NCI-H187 treated with DMSO at 0.1 percent for 48 hours (cell line): ENCODE measurements at regions not wholly inside any gene's neighbourhood (a gene's known extent, or its start where the extent isn't known, plus 50 kb on each side); places are given as distances from the start of the nearest gene placed in this dataset.

ENCODE experiments used
- DNase-seq: peaks from one replicate; lab custom pipeline; 2025; lab: John Stamatoyannopoulos, UW

DNA sequence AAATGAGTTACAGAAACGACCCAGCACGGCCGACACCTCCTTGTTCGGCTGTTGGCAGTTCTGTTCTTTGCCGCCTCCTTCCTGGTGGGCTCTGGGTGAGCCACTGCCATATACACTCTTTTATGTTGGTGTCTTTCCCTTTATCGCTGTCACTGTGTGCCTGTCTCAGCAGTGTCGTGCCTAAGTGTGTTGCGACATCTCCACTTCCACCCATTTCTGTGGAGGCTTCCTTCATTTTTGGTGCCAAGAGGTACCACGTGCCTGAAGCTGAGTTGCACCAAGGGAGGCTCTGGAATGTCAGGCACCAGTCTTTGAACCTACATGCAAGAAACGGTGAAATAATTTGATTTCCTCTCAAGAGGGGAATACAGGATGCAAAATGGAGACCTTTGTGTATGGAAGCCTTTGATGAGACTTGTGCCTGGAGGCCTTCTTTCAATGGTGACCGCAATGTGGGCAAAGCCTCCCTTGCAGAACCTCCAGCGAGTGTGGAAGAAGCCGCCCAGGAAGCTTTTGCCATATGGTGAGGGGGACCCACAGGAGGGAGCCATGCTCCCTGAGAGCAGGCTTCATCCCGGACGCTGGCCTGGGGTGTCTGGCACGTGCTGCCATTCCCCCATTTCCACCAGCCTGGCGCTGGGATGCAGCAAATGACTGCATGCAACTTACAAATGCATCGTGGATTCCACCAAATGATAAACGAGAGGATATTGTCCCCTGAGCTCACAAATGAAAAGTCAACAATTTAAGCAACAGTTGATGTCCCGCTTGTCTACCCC lies 136.2 kb downstream of the TEX29 start:
- DNase-seq: no peak

DNA sequence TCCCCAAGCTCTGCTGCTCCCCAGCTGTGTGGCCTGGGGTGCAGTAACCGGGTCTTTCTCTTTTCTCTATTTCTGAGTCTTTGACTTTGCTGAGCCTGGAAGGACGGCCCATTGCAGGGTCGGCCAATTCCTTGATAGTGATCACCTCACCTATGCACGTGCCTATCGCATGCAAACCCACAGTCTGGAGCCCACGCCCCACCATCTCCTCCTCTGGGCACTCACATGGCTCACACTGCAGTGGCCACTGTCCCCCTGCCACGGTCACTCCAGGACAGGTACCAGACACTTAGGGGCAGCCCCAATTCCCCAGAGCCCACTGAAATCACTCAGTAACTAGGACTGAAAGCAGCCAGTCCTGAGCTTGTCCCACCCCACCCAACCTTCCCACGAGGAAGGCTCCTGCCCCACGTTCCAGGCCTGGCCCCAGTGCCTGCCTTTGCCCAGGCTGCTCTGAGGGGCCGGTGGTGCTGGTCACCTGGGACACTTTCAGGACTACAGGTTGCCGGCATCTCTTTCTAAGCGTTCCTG lies 137.6 kb downstream of the TEX29 start:
- DNase-seq: no peak

DNA sequence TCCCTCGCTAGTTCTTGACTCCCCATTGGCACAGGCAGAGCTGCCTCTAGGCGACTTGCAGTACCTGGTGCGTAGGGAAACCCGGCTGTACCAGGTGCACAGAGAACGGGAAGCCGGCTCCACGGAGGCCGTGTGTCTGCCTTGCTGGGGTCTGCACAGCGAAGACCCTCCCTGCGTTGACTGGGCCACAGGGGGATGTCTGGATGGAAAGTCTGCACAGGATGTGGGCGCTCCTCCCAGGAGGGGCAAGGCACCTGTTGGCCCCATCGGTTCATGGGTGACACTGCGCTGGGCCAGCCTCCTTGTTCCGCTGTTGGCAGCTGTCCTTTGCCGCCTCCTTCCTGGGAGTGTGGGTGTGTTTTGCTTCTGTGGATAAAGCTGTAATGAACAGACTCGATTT lies 138.3 kb downstream of the TEX29 start:
- DNase-seq: no peak

DNA sequence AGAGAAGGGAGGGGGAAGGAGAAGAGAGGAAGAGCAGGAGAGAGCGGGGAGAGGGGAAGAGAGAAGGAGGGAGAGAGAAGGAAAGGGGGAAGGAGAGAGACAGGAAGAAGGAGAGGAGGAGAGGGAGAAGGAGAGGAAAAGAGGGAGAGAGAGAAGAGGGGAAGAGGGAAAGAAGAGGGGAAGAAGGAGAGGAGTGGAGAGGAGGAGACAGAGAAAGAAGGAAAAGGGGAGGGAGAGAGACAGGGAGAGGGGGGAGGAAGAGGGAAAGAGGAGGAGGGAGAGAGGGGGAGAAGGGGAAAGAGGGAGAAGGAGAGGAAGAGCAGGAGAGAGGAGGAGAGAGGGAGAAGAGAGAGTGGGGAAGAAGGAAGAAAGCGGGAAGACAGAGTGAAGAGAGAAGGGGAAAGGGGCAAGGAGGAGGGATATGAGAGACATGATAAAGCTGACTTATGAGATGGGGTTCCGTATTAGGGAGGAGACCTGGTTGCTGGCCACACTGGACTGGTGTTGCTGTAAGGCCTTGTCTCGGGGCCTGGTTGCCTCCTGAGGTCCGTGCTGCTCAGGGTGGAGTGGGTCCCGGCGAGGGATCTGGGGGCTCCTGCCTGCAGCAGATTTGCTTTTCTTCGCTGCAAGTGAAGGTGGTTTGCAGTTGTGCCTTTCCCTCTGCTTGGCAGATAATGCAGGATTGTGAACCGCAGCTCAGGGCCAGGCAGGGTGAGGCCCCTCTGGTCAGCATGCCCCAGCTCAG lies 139.5 kb downstream of the TEX29 start:
- no peak for DNase-seq

DNA sequence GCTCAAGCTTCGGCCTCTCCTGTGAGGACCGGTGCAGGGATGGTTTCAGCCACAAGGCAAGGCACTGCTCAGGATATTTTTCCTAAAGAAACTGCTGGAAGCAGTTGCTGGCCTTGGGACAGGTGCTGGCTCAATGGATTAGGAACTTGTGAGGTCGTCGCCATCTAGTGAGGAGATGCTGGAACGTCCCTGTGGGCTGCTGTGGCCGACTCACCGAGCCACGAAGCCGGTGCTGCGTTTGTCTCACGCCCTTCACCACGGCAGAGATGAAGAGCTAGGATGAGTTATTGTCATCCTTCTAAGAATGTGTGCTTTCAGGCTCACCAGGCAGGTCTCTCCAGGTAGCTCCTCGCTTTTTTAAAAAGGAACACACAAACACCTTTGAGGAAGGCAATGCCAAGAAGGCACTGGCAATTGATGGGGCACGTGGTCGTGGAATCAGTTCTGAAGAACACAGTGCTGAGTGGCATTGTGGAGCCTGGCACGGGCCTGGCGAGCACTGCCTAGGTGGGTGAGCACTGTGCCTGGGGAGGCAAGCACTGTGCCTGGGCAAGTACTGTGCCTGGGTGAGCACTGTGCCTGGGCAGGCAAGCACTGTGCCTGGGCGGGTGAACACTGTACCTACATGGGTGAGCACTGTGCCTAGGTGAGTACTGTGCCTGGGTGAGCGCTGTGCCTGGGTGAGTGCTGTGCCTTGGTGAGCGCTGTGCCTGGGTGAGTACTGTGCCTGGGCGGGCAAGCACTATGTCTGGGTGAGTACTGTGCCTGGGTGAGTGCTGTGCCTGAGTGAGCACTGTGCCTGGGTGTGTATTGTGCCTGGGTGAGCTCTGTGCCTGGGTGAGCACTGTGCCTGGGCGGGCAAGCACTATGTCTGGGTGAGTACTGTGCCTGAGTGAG lies 140.4 kb downstream of the TEX29 start:
- no peak for DNase-seq

DNA sequence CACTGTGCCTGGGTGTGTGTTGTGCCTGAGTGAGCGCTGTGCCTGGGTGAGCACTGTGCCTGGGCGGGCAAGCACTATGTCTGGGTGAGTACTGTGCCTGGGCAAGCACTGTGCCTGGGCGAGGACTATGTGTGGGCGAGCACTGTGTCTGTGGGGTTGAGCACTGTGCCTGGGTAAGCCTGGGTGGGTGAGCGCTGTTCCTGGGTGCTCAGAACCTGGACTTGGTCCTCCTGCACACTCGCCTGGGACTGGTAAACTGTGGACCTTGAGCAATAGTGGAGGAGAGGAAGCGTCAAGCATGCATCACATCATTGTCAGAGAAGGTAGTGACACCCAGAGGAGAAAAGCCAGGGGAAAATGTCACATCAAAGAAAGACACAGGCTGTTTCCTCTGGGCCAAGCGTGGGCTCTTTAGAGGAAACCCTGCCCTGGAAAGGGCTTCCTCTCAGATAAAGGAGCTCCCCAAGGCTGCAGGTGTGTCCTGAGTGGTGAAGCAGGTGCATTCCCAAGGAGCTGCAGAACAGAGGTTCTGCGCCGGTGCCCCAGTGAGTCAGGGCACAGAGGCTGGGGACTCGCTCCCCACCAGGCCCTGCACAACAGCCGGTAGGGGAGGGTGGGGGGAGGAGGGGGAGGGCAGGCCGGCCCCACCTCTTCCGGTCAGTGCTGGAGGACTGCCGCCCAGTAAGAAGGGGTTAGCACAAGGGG lies 141.2 kb downstream of the TEX29 start:
- no peak for DNase-seq

DNA sequence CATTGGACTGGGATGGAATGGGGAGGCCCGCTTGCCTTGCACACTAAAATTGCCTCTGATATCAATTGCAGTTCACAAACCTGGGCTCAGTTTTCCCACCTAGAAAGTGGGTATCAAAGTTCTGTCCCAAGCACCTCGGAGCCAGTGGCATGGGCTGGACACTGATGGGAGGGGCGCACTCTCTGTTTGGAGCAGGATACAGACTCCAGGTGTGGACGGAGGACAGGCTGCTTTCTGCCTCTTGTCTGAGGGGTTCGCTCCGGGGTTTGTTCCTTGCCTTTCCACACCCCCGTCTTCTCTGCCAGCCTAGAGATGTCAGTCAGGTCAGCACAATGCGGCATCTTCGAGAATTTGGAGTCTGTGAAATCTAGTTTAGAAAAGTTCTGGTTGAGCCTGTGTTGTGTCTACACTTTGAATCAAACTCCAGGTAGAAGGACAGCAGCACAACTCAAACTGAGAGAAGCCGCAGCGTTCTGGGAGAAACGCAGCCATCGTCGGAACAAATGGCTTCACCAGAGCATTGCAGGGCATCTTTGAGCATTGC lies 141.9 kb downstream of the TEX29 start:
- no peak for DNase-seq

DNA sequence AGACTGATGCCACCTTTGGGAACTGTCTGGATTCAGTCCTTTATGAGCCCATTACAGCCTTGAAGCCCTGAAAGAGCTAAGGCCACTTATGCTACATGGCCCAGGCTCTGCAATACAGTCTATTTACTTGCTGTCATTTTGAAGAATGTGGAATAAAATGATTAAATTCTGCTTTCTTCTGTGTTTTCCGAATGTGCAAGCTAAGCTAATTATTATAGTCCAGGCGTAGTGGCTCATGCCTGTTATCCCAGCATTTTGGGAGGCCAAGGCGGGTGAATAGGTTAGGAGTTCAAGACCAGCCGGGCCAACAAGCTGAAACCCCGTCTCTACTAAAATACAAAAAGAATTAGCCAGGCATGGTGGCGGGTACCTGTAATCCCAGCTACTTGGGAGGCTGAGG lies 142.5 kb downstream of the TEX29 start:
- DNase-seq: no peak

DNA sequence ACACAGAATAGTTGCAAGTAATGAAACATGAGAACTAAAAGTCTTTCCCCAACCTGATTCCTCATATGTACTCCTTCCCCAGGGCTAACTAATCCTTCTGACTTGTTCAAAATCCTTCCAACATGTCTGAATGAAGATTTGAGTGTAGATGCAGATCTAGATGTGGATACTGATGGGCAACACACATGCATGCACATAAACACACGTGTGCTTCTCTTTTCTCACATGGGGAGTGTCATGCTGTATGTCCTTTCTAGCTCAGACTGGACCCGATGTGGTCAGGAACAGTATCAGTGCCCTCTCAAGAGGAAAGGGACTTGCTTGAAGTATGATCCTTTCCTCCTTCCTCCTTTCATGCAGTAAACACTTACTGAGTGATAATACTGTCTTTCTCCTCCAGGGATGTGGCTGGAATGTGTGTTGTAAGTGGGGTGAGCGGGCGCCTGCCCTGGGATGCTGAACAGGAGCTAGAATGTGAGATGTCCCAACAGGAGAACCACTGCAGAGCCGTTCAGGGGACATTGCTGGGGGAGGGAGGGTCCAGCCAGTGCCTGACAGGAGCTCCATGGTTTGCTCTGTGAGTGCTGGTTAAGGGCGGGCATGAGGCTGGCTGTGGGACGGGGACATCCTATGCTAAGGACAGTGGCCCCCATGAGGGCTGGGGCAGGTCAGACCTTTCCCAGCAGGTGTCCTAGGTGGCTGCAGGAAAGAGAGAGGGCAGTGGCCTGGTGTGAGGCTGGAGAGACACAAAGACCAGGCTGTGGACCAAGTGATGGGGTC lies 146.9 kb downstream of the TEX29 start:
- no peak for DNase-seq

DNA sequence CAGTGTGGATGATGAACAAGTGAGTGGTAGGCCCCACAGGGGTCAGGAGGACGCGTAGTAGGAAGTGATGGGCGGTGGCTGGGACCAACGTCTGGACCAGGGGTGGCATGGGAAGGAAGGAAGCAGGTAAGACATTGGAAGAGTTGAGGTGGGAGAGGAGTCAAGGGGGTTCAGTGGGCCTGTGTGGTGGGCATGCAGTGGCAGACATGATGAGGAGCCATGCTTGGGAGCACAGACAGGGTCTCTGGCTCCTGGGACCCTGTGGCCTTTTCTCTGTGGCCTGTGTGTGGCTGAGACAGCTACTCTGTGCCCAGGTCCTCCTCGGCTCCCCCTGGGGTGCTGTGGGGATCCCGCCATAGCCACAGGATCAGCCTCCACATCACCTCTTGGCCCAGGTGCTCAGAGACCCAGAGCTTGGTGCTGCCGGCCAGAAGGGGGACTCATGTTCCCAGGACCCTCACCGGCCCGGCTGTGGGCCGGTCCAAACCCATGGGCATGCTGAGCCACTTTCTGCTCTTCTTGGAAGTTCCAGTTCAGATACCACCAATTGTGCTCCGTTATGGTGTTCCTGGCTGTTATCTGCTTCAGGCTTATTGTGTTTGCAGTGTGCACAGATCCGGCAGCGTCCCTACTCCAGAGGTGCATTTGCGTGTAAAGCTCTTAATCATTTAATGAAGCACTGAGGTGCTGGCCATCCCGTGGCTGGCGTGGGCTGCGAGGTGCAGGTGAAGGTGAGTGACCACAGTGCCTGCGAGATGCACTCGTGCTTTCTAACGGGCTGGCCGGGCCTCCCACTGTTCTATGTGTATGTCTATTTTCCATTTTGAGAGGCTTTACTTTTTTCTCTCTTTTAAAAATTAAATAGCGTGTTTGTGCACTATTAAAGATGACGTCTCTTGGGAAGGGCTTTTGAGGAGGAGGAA lies 147.9 kb downstream of the TEX29 start:
- DNase-seq: no peak

DNA sequence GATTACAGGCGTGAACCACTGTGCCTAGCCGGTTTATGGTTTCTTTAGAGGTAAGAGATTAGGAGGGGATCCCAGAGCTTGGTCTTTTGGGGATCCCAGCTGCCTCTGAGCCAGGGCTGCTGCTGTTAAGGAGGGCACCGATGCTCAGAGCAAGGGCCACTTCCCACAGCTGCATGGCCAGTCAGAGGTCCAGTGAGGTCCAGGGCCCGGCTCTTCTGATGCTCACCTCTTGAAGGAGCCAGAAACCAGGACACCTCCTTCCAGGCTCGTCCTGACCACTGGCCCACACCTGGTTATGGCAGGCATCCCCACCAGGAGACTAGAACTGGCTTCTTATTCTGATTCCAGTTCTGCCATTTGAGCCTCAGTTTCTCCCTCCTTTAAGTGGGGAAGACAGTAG lies 149.0 kb downstream of the TEX29 start:
- DNase-seq: no peak

DNA sequence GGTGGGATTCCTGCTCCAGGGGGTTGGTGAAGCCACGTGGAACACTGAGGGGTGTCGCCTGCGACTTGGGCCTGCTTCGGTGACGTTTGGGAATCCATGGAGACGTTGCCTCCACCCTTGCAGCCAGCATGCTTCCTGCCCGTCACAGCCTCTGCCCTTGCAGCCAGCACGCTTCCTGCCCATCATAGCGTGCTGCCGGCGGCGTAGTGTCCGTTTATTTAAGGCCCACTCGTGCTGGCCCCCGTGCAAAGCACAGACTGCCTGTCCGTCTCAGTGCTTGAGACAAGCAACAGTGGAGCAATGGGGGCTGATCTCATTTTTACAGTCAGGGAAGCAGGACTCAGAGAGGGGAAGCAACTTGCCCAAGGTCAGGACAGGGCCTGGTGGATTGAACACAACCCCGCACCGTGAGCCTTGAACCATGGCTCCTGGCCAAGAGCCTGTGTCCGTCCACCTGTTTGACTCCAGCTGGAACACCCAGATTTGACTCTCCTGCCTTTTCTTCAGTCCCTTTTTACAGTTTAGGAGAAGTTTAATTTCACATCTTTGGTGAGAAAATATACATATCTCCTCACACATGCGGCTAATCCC lies 149.6 kb downstream of the TEX29 start:
- no peak for DNase-seq

DNA sequence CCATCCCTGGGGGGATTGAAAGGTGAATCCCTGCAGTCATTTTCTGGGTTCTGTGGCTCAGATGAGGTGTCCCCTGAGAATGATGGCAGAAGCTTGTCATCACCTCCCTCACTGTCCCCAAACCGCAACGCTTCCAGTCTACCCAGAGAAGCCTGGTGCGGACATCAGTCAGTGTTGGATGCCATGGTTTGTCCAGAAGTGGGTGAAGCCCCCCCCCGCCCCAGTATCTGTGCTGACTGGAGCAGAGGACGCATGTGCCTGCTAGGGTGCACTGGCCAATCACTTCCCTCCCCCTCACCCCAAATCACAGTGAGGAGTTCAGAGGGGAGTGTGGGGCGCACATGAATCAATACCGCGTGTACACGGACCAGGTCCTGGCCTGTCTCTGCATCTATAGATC lies 150.5 kb downstream of the TEX29 start:
- no peak for DNase-seq

DNA sequence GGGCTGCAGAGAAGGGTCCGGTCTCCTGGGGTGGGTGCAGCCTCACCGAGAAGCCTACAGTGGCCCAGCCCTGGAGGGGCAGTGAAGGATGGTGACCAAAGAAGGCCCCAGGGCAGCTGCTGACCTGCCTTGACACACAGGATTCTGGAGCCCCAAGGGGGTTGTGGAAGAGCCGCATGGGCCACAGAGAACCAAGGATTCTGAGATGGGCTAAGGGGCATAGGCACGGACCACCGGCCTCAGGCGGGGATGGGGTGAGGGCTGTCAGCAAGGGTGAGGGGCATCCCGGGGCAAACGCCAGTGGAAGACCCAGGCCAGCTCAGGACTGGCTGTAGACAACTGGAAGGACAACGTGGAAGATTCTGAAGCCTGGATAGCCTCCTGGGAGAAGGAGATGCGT lies 151.6 kb downstream of the TEX29 start:
- DNase-seq: no peak

DNA sequence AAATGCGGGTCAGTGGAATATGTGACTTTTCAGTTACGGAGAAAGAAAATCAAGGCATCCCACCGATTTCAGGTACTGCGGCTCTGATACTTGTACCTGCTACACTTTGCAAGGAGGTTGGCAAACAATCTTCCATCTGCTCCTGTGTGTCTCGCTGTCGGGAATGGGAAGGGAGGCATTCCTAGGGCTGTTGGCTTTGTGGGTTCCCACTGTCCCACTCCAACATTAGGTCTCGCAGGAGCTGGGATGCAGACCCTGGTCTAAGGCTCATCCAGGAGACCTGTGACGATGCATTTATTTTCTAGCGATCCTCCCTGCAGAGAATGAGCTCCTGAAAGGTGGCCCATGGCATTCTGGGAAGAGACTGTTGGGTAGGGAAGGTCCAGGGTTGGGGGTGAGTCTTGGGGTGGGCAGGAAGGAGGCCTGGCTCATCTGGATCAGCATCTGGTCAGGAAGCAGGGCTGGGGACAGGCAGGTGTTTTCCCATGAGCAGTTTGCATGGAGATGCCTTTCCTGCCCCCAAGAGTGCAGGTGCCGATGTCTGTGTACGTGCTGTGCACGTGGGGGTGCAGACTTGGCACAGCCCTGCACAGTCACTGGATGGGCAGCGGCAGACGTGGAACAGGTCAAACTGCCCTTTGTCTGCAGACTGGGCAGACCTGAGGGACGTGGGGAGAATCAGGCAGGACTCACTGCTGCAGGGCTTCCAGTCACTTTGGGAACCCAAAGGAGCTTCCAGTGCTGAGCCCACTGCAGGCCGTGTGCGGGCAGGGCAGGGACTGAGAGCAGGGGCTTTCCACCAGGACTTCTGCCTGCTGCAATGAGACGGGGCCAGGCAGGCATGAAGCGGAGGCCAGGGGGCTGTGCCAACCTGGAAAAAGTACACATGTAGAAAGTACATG lies 152.4 kb downstream of the TEX29 start:
- DNase-seq: no peak

DNA sequence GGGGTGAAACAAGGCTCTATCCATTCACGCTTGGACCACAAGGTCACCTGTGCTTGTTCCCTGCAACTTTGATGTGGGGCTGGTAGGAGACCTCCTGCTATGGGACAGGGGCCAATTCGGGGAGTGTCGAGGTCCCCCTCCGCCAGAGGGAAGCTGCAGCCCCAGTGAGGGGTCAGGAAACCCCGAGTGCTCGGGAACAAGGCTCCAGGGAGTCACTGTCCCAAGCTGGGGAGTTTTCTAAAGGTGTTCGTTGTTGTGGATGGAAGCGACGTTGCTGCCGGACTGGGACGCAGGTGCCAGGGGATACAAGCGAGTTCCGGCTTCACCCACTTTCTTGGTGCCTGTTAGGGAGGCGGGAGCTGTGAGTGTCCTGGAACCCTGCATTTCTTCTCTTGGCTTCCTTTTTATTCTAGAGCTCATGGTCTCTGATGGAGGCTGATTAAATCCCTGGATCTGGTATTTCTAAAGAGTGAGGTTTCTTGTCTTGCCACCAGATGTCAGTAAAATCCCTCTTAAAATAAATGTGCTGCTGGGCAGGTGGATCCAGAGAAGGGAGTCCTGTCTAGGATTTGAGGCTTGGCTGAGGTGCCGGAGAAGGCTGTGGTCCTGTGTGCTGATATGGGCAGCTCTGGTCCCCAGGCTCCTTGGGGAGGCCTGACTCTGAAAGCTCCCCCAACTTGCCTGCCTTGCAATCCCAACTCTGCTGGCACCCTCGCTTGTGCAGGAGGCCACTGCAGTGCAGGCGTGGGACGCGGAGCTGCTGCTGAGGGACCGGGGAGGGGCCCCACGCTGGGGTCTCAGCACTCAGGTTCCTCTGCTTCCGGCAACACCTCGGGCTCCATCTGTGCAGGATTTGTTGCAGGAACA lies 153.9 kb downstream of the TEX29 start:
- DNase-seq: peak; percentile 47

DNA sequence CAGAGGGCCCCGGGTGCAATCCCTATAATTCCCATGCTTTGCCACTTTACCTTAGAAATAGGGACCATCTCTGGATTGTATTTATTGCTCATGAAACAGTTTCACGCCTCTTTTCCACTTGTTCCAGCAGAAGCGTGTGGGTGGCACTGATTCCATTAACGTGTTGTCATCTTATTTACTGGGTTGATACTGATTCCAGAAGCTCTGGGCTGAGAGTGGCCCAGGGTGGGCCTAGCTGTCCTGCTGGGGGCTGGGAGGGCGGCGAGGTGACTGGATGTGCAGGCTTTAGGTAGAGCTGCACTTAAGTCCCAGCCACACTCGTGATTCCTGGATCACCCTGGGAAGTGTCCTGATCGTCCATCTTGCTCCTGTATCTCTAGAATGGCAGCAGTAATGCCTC lies 155.0 kb downstream of the TEX29 start:
- no peak for DNase-seq
